ENCODE measurements at regions not wholly inside any gene's neighbourhood (a gene's known extent, or its start where the extent isn't known, plus 50 kb on each side); places are given as distances from the start of the nearest gene placed in this dataset.

- no peak for TF ChIP-seq POLR2A (IDR thresholded peaks at IDR 0.05)
- no peak for TF ChIP-seq CTCF (IDR thresholded peaks at IDR 0.05)
Observed at GRCh38 chrX:117522725-117523700, 593.6 kb downstream of the KLHL13 start.
